Caco-2 (cell line): ENCODE measurements at regions not wholly inside any gene's neighbourhood (a gene's known extent, or its start where the extent isn't known, plus 50 kb on each side); places are given as distances from the start of the nearest gene placed in this dataset.

Experiments
- BruUV-seq: library from RNA; stranded (reverse); fragments of 400-500 nt; replicated peaks from 2 replicates; lab custom pipeline; 2021; lab: Mats Ljungman, UMichigan
- CTCF ChIA-PET: fragments of 300-600 bp; sonication (Branson Sonifier 250); formaldehyde crosslinking; loops from one replicate; lab custom pipeline; 2022; ENCODE audit warnings: antibody characterized with exemption; lab: Charles Lee
- POLR2A ChIA-PET: fragments of 300-600 bp; sonication (Branson Sonifier 250); formaldehyde crosslinking; loops from one replicate; lab custom pipeline; 2022; ENCODE audit warnings: antibody characterized with exemption; lab: Charles Lee
- DNase-seq, 2 experiments: peaks; one replicate each; pipeline versions ENCODE4 v3.0.0 to v3.0.0-alpha.2; 2020 to 2022
- H3K27me3 ChIP-seq: replicated peaks from 2 replicates; pipeline ENCODE4 v1.6.0; 2011; ENCODE audit warnings: low read length; ENCODE audit not compliant: control insufficient read depth, insufficient read depth
- H3K36me3 ChIP-seq: 2 replicates; pipeline ENCODE4 v1.5.1; 2011; ENCODE audit warnings: low read length; ENCODE audit not compliant: control insufficient read depth, insufficient read depth
- H3K4me1 ChIP-seq: fragments of 250-450 bp; sonication (Bioruptor Pico); 2 replicates; pipeline ENCODE4 v1.5.1; 2020; ENCODE audit warnings: mild to moderate bottlenecking
- H3K4me3 ChIP-seq: 2 replicates; pipeline ENCODE4 v1.5.1; 2011; ENCODE audit warnings: low read depth, mild to moderate bottlenecking, control low read depth, low read length
- H3K9me3 ChIP-seq: fragments of 250-450 bp; sonication (Bioruptor Pico); 2 replicates; pipeline ENCODE4 v1.5.1; 2020; ENCODE audit warnings: mild to moderate bottlenecking, moderate library complexity
- H3K27ac Mint-ChIP-seq: one replicate; pipeline ENCODE4 v1.8.0; 2022; ENCODE audit warnings: mixed read lengths; ENCODE audit not compliant: unreplicated experiment
- H3K27me3 Mint-ChIP-seq: one replicate; pipeline ENCODE4 v1.8.0; 2022; ENCODE audit warnings: mixed read lengths; ENCODE audit not compliant: insufficient read depth, unreplicated experiment
- H3K36me3 Mint-ChIP-seq: one replicate; pipeline ENCODE4 v1.8.0; 2022; ENCODE audit warnings: mild to moderate bottlenecking, mixed read lengths; ENCODE audit not compliant: insufficient read depth, unreplicated experiment
- H3K4me1 Mint-ChIP-seq: one replicate; pipeline ENCODE4 v1.8.0; 2022; ENCODE audit warnings: low read depth, mixed read lengths; ENCODE audit not compliant: unreplicated experiment
- H3K4me3 Mint-ChIP-seq: one replicate; pipeline ENCODE4 v1.8.0; 2022; ENCODE audit warnings: mild to moderate bottlenecking, moderate library complexity, mixed read lengths; ENCODE audit not compliant: unreplicated experiment
- H3K9me3 Mint-ChIP-seq: one replicate; pipeline ENCODE4 v1.8.0; 2022; ENCODE audit warnings: mixed read lengths; ENCODE audit not compliant: unreplicated experiment
- intact Hi-C: fragments of 100-400 bp; cut with micrococcal nuclease; formaldehyde crosslinking; loops from one replicate; pipeline ENCODE4 v1.10.0; 2022; ENCODE audit not compliant: unreplicated experiment
- TF ChIP-seq, protein P1 (sequence below), 2 experiments: fragments of 200-600 bp in 1 of 2; IDR thresholded peaks; 1 replicate in 1 of 2; 2 replicates in 1 of 2; pipeline versions ENCODE4 v1.5.1 to v1.8.0; 2011 to 2022; ENCODE audit warnings: antibody characterized with exemption in 1 of 2, control low read depth in 1 of 2, inconsistent platforms in 1 of 2, low read depth in 1 of 2, low read length in 1 of 2, mild to moderate bottlenecking in 1 of 2, moderate library complexity in 1 of 2; ENCODE audit not compliant: insufficient read depth in 1 of 2, severe bottlenecking in 1 of 2, unreplicated experiment in 1 of 2

DNA sequence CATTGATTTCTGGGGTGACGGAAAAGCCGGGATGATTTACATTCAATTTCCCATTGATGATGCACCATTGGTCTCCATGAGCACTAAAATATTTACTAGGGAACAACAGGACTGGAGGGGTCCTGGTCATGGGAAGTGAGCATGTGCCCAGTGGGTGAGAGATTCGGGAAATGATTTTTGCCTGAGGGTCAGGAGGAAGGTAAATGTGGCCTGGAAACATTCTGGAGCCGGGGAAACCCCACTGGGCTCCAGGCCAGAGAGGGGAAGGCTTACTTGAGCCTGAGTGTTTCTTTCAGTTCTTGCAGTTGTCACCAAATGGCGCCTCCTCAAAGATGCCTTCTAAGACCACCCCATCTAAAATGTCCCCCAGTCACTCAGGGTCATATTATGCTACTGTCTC is 532.3 kb upstream of the TBX3 start:
- no peaks in the 10 kb centered on the region for H3K9me3 Mint-ChIP-seq
- no peak overlapping the region for H3K4me3 Mint-ChIP-seq
- POLR2A ChIA-PET = no interaction called here

DNA sequence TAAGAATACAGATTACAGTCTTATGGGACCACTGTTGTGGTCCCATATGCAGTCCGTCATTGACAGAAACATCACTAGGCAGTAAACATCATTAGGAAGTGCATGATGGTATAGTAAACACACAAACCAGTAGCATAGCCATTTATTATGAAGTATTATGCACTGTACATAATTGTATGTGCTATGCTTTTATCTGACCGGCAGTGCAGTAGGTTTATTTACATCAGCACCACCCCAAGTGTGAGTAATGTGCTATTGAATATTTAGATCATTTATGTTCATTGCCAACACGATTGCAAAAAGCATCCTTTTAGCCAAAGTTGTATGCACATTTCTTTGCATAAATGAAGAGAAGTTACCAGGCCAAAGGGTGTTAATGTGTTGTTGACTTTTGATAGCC is 531.6 kb upstream of the TBX3 start:
- Histone ChIP-seq H3K9me3 (no peaks in the 10 kb centered on the region), H3K36me3 (no peaks in the 10 kb centered on the region), H3K27me3 (no peaks in the 10 kb centered on the region), H3K4me3 (no peak overlapping the region), H3K4me1 (no peaks in the 10 kb centered on the region)
- DNase-seq = no peak
- H3K4me1 Mint-ChIP-seq = peaks cover 7% of the 10 kb centered on the region
- ChIA-PET POLR2A (no interaction called here), CTCF (interaction anchor here (0.7 kb wide), 1 partner anchor 252 kb away, joined by 3 read pairs; no protein-coding TSS in a partner anchor)
- H3K36me3 Mint-ChIP-seq = no peaks in the 10 kb centered on the region
- H3K4me3 Mint-ChIP-seq = no peak overlapping the region
- TF ChIP-seq, protein P1, sequence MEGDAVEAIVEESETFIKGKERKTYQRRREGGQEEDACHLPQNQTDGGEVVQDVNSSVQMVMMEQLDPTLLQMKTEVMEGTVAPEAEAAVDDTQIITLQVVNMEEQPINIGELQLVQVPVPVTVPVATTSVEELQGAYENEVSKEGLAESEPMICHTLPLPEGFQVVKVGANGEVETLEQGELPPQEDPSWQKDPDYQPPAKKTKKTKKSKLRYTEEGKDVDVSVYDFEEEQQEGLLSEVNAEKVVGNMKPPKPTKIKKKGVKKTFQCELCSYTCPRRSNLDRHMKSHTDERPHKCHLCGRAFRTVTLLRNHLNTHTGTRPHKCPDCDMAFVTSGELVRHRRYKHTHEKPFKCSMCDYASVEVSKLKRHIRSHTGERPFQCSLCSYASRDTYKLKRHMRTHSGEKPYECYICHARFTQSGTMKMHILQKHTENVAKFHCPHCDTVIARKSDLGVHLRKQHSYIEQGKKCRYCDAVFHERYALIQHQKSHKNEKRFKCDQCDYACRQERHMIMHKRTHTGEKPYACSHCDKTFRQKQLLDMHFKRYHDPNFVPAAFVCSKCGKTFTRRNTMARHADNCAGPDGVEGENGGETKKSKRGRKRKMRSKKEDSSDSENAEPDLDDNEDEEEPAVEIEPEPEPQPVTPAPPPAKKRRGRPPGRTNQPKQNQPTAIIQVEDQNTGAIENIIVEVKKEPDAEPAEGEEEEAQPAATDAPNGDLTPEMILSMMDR (IDR thresholded peaks at IDR 0.05; ENCODE audit: insufficient read depth in 1 of 2, low read depth in 1 of 2, low read length in 1 of 2, severe bottlenecking in 1 of 2, unreplicated experiment in 1 of 2) = no peak
- H3K27ac Mint-ChIP-seq = no peak overlapping the region
- no peaks in the 10 kb centered on the region for H3K27me3 Mint-ChIP-seq
- intact Hi-C loops = no loop called here
- no TSS peak for BruUV-seq
- no peaks in the 10 kb centered on the region for H3K9me3 Mint-ChIP-seq

More for the DNA sequence above, 532.3 kb upstream of the TBX3 start:
- no peak overlapping the region for H3K4me3 ChIP-seq
- CTCF ChIA-PET = no interaction called here
- DNase-seq = no peak
- no peaks in the 10 kb centered on the region for H3K27me3 Mint-ChIP-seq
- no peaks in the 10 kb centered on the region for H3K4me1 ChIP-seq
- no peak overlapping the region for H3K27ac Mint-ChIP-seq
- H3K9me3 ChIP-seq = no peaks in the 10 kb centered on the region
- no peaks in the 10 kb centered on the region for H3K36me3 ChIP-seq
- BruUV-seq = no TSS peak
- intact Hi-C loops = no loop called here
- H3K36me3 Mint-ChIP-seq = no peaks in the 10 kb centered on the region
- TF ChIP-seq, protein P1 (IDR thresholded peaks at IDR 0.05; ENCODE audit: insufficient read depth in 1 of 2, low read depth in 1 of 2, low read length in 1 of 2, severe bottlenecking in 1 of 2, unreplicated experiment in 1 of 2) = no peak
- peaks cover 6% of the 10 kb centered on the region for H3K4me1 Mint-ChIP-seq
- H3K27me3 ChIP-seq = no peaks in the 10 kb centered on the region

DNA sequence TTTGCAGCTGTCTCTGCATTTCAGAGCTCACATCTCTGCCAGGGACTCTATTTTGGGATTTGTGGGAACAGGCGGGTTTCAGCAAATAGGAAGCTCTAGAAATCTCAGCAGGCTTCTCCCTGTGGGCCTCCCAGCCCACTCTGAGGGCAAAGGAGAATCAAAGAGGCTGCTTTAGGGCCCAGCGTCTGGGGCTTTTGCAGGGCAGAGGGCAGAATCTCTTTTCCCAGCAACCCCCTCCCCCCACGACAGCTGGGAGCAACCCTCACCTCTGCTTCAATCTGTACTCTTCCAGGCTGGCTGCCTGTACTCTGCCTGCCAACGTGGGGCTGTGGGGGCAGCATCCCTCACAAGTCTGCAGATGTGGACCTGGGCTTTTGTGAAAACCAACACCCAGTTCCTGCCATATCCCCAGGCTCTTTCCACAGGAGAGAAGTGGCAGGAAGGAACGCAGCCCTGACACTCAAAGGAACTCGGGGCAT is 529.6 kb upstream of the TBX3 start:
- no peak overlapping the region for H3K27ac Mint-ChIP-seq
- BruUV-seq = no TSS peak
- intact Hi-C loops = no loop called here

More for the DNA sequence above, 529.6 kb upstream of the TBX3 start:
- Mint-ChIP-seq H3K27me3 (no peaks in the 10 kb centered on the region), H3K4me3 (no peak overlapping the region), H3K4me1 (peaks cover 7% of the 10 kb centered on the region), H3K9me3 (no peaks in the 10 kb centered on the region), H3K36me3 (no peaks in the 10 kb centered on the region)
- POLR2A ChIA-PET = no interaction called here
- Histone ChIP-seq H3K4me3 (no peak overlapping the region), H3K36me3 (no peaks in the 10 kb centered on the region), H3K9me3 (no peaks in the 10 kb centered on the region), H3K4me1 (no peaks in the 10 kb centered on the region), H3K27me3 (no peaks in the 10 kb centered on the region)
- CTCF ChIA-PET = no interaction called here
- TF ChIP-seq, protein P1 (IDR thresholded peaks at IDR 0.05; ENCODE audit: insufficient read depth in 1 of 2, low read depth in 1 of 2, low read length in 1 of 2, severe bottlenecking in 1 of 2, unreplicated experiment in 1 of 2) = no peak
- DNase-seq = no peak
